Natural killer cell (primary cell): ENCODE measurements at regions not wholly inside any gene's neighbourhood (a gene's known extent, or its start where the extent isn't known, plus 50 kb on each side); places are given as distances from the start of the nearest gene placed in this dataset.

Experiments
- ATAC-seq, 3 donors: fragments of 150-1000 bp in 2 of 3; fragments of 200-7000 bp in 1 of 3; cut with Tn5 transposase; 1 replicate in 1 of 3; 2 replicates in 2 of 3; pipeline ENCODE4 v1.10.0; 2021; ENCODE audit warnings: mild to moderate bottlenecking in 2 of 3, moderate library complexity in 2 of 3
- DNase-seq, 2 donors: peaks; one replicate each; pipeline versions ENCODE4 v3.0.0 to v3.0.0-alpha.2; 2013 to 2021; ENCODE audit warnings: mixed read lengths in 1 of 2
- H3K27ac ChIP-seq: one replicate; pipeline ENCODE4 v1.5.1; 2013; ENCODE audit warnings: mild to moderate bottlenecking, low read length
- H3K27me3 ChIP-seq: one replicate; pipeline ENCODE4 v1.6.1; 2013; ENCODE audit warnings: low read length; ENCODE audit not compliant: control insufficient read depth, insufficient read depth
- H3K36me3 ChIP-seq: one replicate; pipeline ENCODE4 v1.6.1; 2013; ENCODE audit warnings: low read length; ENCODE audit not compliant: control insufficient read depth, insufficient read depth
- H3K4me1 ChIP-seq: one replicate; pipeline ENCODE4 v1.6.1; 2013; ENCODE audit warnings: low read length; ENCODE audit not compliant: control insufficient read depth, insufficient read depth
- H3K4me3 ChIP-seq: one replicate; pipeline ENCODE4 v1.5.1; 2013; ENCODE audit warnings: low read length
- H3K9me3 ChIP-seq: one replicate; pipeline ENCODE4 v1.6.1; 2013; ENCODE audit warnings: low read length; ENCODE audit not compliant: control insufficient read depth, insufficient read depth
- H3K27ac Mint-ChIP-seq, 2 donors: one replicate each; pipeline ENCODE4 v1.8.0; 2022; ENCODE audit warnings: mild to moderate bottlenecking in 2 of 2, mixed read lengths in 2 of 2, moderate library complexity in 1 of 2
- H3K27me3 Mint-ChIP-seq, 2 donors: one replicate each; pipeline ENCODE4 v1.8.0; 2022; ENCODE audit warnings: low read depth in 2 of 2, mixed read lengths in 2 of 2
- H3K36me3 Mint-ChIP-seq: one replicate; pipeline ENCODE4 v1.8.0; 2022; ENCODE audit warnings: mixed read lengths
- H3K4me1 Mint-ChIP-seq, 2 donors: one replicate each; pipeline ENCODE4 v1.8.0; 2022; ENCODE audit warnings: mixed read lengths in 2 of 2
- H3K4me3 Mint-ChIP-seq: one replicate; pipeline ENCODE4 v1.8.0; 2022; ENCODE audit warnings: mild to moderate bottlenecking, moderate library complexity, mixed read lengths
- H3K9me3 Mint-ChIP-seq, 2 donors: one replicate each; pipeline ENCODE4 v1.8.0; 2022; ENCODE audit warnings: mixed read lengths in 2 of 2
- WGBS: methylation state at CpG from one replicate; pipeline ENCODE4 v1.1.7; 2013; ENCODE audit warnings: missing lambda C conversion rate; ENCODE audit not compliant: insufficient coverage; 5-methylcytosine and 5-hydroxymethylcytosine counted together
- intact Hi-C: fragments of 100-400 bp; cut with micrococcal nuclease; formaldehyde crosslinking; loops from one replicate; pipeline ENCODE4 v1.14.2; 2022
- TF ChIP-seq, protein P1 (sequence below): fragments of 200-600 bp; IDR thresholded peaks from one replicate; pipeline ENCODE4 v1.8.0; 2022; ENCODE audit warnings: antibody characterized with exemption

DNA sequence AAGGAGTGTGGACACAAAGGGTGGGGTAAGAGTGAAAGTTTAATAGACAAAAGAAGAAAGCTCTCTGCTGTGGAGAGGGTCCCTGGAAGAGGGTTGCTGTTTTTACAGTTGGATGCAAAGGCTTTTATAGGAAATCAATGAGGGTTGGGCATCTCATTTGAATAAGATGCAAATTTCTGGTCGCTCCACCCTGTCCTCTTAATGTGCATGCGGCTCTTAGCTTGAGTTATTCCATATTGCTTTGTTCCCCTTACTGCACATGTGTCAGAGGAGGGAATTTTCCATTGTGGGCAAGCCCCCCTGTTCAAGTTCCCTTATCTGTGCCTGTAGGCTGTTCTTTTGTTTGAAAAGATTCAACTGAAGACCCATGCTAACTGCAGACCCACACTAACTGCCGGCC is 326.5 kb downstream of the BCL11A start:
- peaks cover 5% of the 10 kb centered on the region for H3K36me3 Mint-ChIP-seq
- H3K9me3 Mint-ChIP-seq = peaks cover 3 to 6% of the 10 kb centered on the region in 2 donors
- H3K4me3 Mint-ChIP-seq = no peak overlapping the region
- no peaks in the 10 kb centered on the region for H3K27me3 ChIP-seq
- DNase-seq = no peak
- no peak overlapping the region for H3K27ac ChIP-seq
- intact Hi-C loops = no loop called here
- H3K27ac Mint-ChIP-seq = no peak overlapping the region
- peaks cover 3% of the 10 kb centered on the region for H3K4me1 ChIP-seq
- ATAC-seq = no peak
- TF ChIP-seq, protein P1, sequence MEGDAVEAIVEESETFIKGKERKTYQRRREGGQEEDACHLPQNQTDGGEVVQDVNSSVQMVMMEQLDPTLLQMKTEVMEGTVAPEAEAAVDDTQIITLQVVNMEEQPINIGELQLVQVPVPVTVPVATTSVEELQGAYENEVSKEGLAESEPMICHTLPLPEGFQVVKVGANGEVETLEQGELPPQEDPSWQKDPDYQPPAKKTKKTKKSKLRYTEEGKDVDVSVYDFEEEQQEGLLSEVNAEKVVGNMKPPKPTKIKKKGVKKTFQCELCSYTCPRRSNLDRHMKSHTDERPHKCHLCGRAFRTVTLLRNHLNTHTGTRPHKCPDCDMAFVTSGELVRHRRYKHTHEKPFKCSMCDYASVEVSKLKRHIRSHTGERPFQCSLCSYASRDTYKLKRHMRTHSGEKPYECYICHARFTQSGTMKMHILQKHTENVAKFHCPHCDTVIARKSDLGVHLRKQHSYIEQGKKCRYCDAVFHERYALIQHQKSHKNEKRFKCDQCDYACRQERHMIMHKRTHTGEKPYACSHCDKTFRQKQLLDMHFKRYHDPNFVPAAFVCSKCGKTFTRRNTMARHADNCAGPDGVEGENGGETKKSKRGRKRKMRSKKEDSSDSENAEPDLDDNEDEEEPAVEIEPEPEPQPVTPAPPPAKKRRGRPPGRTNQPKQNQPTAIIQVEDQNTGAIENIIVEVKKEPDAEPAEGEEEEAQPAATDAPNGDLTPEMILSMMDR = no peak
- 90% methylated on average over 3 of the region's 3 CpGs for WGBS
- no peaks in the 10 kb centered on the region for H3K4me1 Mint-ChIP-seq
- H3K9me3 ChIP-seq = no peaks in the 10 kb centered on the region
- H3K4me3 ChIP-seq = no peak overlapping the region
- H3K36me3 ChIP-seq = no peaks in the 10 kb centered on the region
- no peaks in the 10 kb centered on the region for H3K27me3 Mint-ChIP-seq

DNA sequence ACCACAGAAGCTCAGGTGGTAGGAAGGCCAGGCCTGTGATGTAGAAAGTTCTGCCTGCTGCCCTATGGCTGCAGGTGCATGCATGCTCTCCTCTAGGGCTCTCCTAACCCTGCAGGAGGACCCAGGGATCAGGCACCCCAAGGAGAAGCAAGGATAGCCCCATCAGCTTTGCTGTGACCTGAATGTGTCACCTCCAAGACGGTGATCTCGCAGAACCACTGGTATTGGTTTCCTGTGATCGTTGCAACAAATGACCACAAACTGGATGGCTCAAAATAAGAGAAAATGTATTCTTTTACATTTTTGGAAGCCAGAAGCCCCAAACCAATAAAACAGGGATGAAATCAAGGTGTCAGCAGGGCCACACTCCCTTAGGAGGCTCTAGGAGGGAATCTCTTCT is 327.3 kb downstream of the BCL11A start:
- Histone ChIP-seq H3K4me3 (no peak overlapping the region), H3K36me3 (no peaks in the 10 kb centered on the region), H3K27ac (no peak overlapping the region), H3K4me1 (peaks cover 3% of the 10 kb centered on the region), H3K27me3 (no peaks in the 10 kb centered on the region), H3K9me3 (no peaks in the 10 kb centered on the region)
- WGBS = 13% methylated on average over 3 of the region's 3 CpGs
- Mint-ChIP-seq H3K27me3 (no peaks in the 10 kb centered on the region), H3K4me1 (no peaks in the 10 kb centered on the region), H3K4me3 (no peak overlapping the region), H3K27ac (no peak overlapping the region), H3K9me3 (peaks cover 0 to 3% of the 10 kb centered on the region in 2 donors), H3K36me3 (peaks cover 5% of the 10 kb centered on the region)
- ATAC-seq (no peak), DNase-seq (no peak)
- TF ChIP-seq, protein P1 = no peak
- intact Hi-C loops = no loop called here

DNA sequence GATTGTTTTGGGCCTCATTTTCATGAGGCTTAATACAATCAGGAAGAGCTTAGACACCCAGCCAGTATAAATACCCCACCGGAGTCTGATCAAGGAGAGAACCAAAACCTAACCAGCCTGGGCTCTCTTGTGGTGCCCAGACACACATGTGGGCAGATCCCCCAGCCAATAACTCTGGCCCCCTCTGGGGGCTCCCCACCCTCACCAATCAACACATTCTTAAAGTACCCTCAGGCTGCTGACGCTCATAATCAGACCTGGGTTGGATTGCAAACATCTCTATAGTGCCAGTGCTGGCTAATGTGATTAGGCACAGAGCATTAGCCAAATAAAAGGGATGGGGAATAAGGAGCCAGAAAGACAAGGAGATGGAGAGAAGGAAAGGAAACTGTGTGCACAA is 329.6 kb downstream of the BCL11A start:
- Histone ChIP-seq H3K27me3 (no peaks in the 10 kb centered on the region), H3K9me3 (no peaks in the 10 kb centered on the region), H3K36me3 (no peaks in the 10 kb centered on the region), H3K4me1 (peaks cover 3% of the 10 kb centered on the region), H3K27ac (no peak overlapping the region), H3K4me3 (no peak overlapping the region)
- WGBS = 78% methylated on average over 2 of the region's 2 CpGs
- intact Hi-C loops = no loop called here
- H3K4me1 Mint-ChIP-seq = no peaks in the 10 kb centered on the region
- TF ChIP-seq, protein P1 = no peak
- H3K36me3 Mint-ChIP-seq = no peaks in the 10 kb centered on the region
- peaks cover 0 to 2% of the 10 kb centered on the region in 2 donors for H3K9me3 Mint-ChIP-seq
- H3K27me3 Mint-ChIP-seq = no peaks in the 10 kb centered on the region
- no peak overlapping the region for H3K4me3 Mint-ChIP-seq
- DNase-seq (no peak), ATAC-seq (no peak)
- no peak overlapping the region for H3K27ac Mint-ChIP-seq

DNA sequence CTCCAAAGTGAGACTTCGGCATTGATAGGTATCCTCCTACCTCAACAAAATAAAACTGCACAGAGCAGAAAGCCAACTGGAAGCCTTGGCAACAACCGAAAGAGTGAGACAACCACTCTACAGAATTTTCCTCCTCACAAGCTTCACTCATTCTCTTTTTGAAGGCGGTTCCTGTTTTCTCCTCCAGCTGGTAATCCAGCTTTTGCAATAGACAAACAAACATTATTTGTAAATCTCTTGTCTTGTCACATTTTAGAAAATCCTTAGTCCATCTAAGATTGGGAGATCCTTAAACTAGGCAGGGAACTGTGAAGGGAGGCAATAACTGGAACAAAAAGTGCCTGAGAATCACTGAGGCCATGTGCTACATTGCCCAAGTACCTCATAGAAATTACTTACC is 332.4 kb downstream of the BCL11A start:
- Histone ChIP-seq H3K27me3 (no peaks in the 10 kb centered on the region), H3K36me3 (no peaks in the 10 kb centered on the region), H3K4me3 (no peak overlapping the region), H3K9me3 (no peaks in the 10 kb centered on the region), H3K27ac (no peak overlapping the region), H3K4me1 (peaks cover 2% of the 10 kb centered on the region)
- no peak for DNase-seq
- no peaks in the 10 kb centered on the region for H3K36me3 Mint-ChIP-seq
- H3K27ac Mint-ChIP-seq = no peak overlapping the region
- WGBS = 96% methylated on average over 3 of the region's 3 CpGs
- no peaks in the 10 kb centered on the region for H3K27me3 Mint-ChIP-seq
- peaks cover 0 to 2% of the 10 kb centered on the region in 2 donors for H3K9me3 Mint-ChIP-seq
- TF ChIP-seq, protein P1 = no peak
- intact Hi-C loops = no loop called here
- no peak for ATAC-seq
- H3K4me1 Mint-ChIP-seq = no peaks in the 10 kb centered on the region
- no peak overlapping the region for H3K4me3 Mint-ChIP-seq
